NOMO-1 treated with dmso at 0.1 percent for 144 hours (cell line): ENCODE measurements at regions not wholly inside any gene's neighbourhood (a gene's known extent, or its start where the extent isn't known, plus 50 kb on each side); places are given as distances from the start of the nearest gene placed in this dataset.

Experiments
- DNase-seq: peaks from one replicate; lab custom pipeline; 2025; ENCODE audit not compliant: unreplicated experiment; lab: John Stamatoyannopoulos, UW

- no peak for DNase-seq
Measured at GRCh38 chr10:128861018-128861901, 605.8 kb upstream of the MGMT start.

GRCh38 chr10:128863411-128863810 lies 603.6 kb upstream of the MGMT start:
- DNase-seq: no peak

- no peak for DNase-seq
Measured at GRCh38 chr10:128863823-128864405, 603.1 kb upstream of the MGMT start.

- no peak for DNase-seq
Measured at GRCh38 chr10:128864554-128865295, 602.3 kb upstream of the MGMT start.

- no peak for DNase-seq
Measured at GRCh38 chr10:128865436-128866195, 601.4 kb upstream of the MGMT start.

- no peak for DNase-seq
Measured at GRCh38 chr10:128866551-128866950, 600.5 kb upstream of the MGMT start.

- no peak for DNase-seq
Measured at GRCh38 chr10:128867210-128867609, 599.8 kb upstream of the MGMT start.

- DNase-seq: no peak
Measured at GRCh38 chr10:128867819-128868218, 599.2 kb upstream of the MGMT start.

GRCh38 chr10:128868481-128868880 lies 598.6 kb upstream of the MGMT start:
- DNase-seq: no peak

- no peak for DNase-seq
Measured at GRCh38 chr10:128869101-128869749, 597.8 kb upstream of the MGMT start.

- no peak for DNase-seq
Measured at GRCh38 chr10:128870830-128871597, 596.0 kb upstream of the MGMT start.

GRCh38 chr10:128871671-128872231 lies 595.3 kb upstream of the MGMT start:
- DNase-seq: no peak

GRCh38 chr10:128873411-128874054 lies 593.5 kb upstream of the MGMT start:
- no peak for DNase-seq

- no peak for DNase-seq
Measured at GRCh38 chr10:128874331-128874730, 592.7 kb upstream of the MGMT start.

- DNase-seq: no peak
Measured at GRCh38 chr10:128875030-128875744, 591.9 kb upstream of the MGMT start.

- DNase-seq: no peak
Measured at GRCh38 chr10:128875956-128876736, 590.9 kb upstream of the MGMT start.

GRCh38 chr10:128877141-128877540 lies 589.9 kb upstream of the MGMT start:
- DNase-seq: no peak

GRCh38 chr10:128877936-128878335 lies 589.1 kb upstream of the MGMT start:
- DNase-seq: no peak
